ENCODE measurements at regions not wholly inside any gene's neighbourhood (a gene's known extent, or its start where the extent isn't known, plus 50 kb on each side); places are given as distances from the start of the nearest gene placed in this dataset.

- Histone ChIP-seq H3K36me3 (ENCODE audit: control insufficient read depth in 4 of 4, insufficient read depth in 3 of 4, low read depth in 1 of 4, low read length in 3 of 4) (no peaks in the 10 kb centered on the region), H3K27ac (ENCODE audit: low read depth in 1 of 2, low read length in 2 of 2) (no peak overlapping the region), H3K9ac (ENCODE audit: low read depth in 1 of 2, low read length in 2 of 2) (no peak overlapping the region), H3K4me3 (ENCODE audit: low read depth in 1 of 3, low read length in 3 of 3) (no peak overlapping the region), H3K9me3 (ENCODE audit: control insufficient read depth in 4 of 4, low read length in 3 of 4) (no peaks in the 10 kb centered on the region), H3K27me3 (ENCODE audit: control insufficient read depth in 4 of 4, insufficient read depth in 4 of 4, low read length in 3 of 4) (no peaks in the 10 kb centered on the region), H3K4me1 (ENCODE audit: control insufficient read depth in 4 of 4, insufficient read depth in 4 of 4, low read length in 3 of 4) (no peaks in the 10 kb centered on the region)
- TF ChIP-seq NR2F2 (IDR thresholded peaks at IDR 0.05) = no peak
- TF ChIP-seq YY1 (IDR thresholded peaks at IDR 0.05) = no peak
- TF ChIP-seq TAF1 (conservative IDR thresholded peaks at IDR 0.05) = no peak
- no peak for TF ChIP-seq FOXA1 (IDR thresholded peaks at IDR 0.05)
- no peak for DNase-seq (ENCODE audit: low spot score)
- WGBS = 75% methylated on average over 2 of the region's 2 CpGs
Measured at GRCh38 chr5:97888439-97888838, 705.4 kb upstream of the RIOK2 start.

GRCh38 chr5:97891971-97892370 is 708.9 kb upstream of the RIOK2 start:
- Histone ChIP-seq H3K27me3 (ENCODE audit: control insufficient read depth in 4 of 4, insufficient read depth in 4 of 4, low read length in 3 of 4) (no peaks in the 10 kb centered on the region), H3K9ac (ENCODE audit: low read depth in 1 of 2, low read length in 2 of 2) (no peak overlapping the region)
- DNase-seq (ENCODE audit: low spot score) = no peak

GRCh38 chr5:97903742-97904141 is 720.7 kb upstream of the RIOK2 start:
- Histone ChIP-seq H3K27me3 (ENCODE audit: control insufficient read depth in 4 of 4, insufficient read depth in 4 of 4, low read length in 3 of 4) (no peaks in the 10 kb centered on the region), H3K9ac (ENCODE audit: low read depth in 1 of 2, low read length in 2 of 2) (no peak overlapping the region)
- WGBS = 76% methylated on average over 2 of the region's 2 CpGs
- no peak for TF ChIP-seq HNF4A (conservative IDR thresholded peaks at IDR 0.05)
- TF ChIP-seq RAD21 (IDR thresholded peaks at IDR 0.05) = no peak
- no peak for TF ChIP-seq YY1 (IDR thresholded peaks at IDR 0.05)
- TF ChIP-seq EGR1 (IDR thresholded peaks at IDR 0.05; ENCODE audit: low read depth in 2 of 2) = no peak
- TF ChIP-seq SP1 (IDR thresholded peaks at IDR 0.05) = no peak
- no peak for TF ChIP-seq REST (IDR thresholded peaks at IDR 0.05)
- no peak for TF ChIP-seq MAX (IDR thresholded peaks at IDR 0.05)
- TF ChIP-seq NR2F2 (IDR thresholded peaks at IDR 0.05) = no peak
- TF ChIP-seq GABPA (IDR thresholded peaks at IDR 0.05 in 1 of 2, conservative IDR thresholded peaks at IDR 0.05 in 1 of 2) = no peak
- TF ChIP-seq CTCF (IDR thresholded peaks at IDR 0.05; ENCODE audit: low read depth, low read length, missing input control) = no peak
- no peak for TF ChIP-seq RXRA (IDR thresholded peaks at IDR 0.05)
- no peak for TF ChIP-seq TAF1 (conservative IDR thresholded peaks at IDR 0.05)
- TF ChIP-seq ATF3 (IDR thresholded peaks at IDR 0.05) = no peak
- TF ChIP-seq JUND (IDR thresholded peaks at IDR 0.05) = no peak

More at GRCh38 chr5:97891971-97892370, 708.9 kb upstream of the RIOK2 start:
- Histone ChIP-seq H3K4me1 (ENCODE audit: control insufficient read depth in 4 of 4, insufficient read depth in 4 of 4, low read length in 3 of 4) (no peaks in the 10 kb centered on the region), H3K27ac (ENCODE audit: low read depth in 1 of 2, low read length in 2 of 2) (no peak overlapping the region), H3K4me3 (ENCODE audit: low read depth in 1 of 3, low read length in 3 of 3) (no peak overlapping the region), H3K9me3 (ENCODE audit: control insufficient read depth in 4 of 4, low read length in 3 of 4) (no peaks in the 10 kb centered on the region), H3K36me3 (ENCODE audit: control insufficient read depth in 4 of 4, insufficient read depth in 3 of 4, low read depth in 1 of 4, low read length in 3 of 4) (no peaks in the 10 kb centered on the region)
- TF ChIP-seq RAD21 (IDR thresholded peaks at IDR 0.05) = no peak
- TF ChIP-seq ATF3 (IDR thresholded peaks at IDR 0.05) = no peak
- TF ChIP-seq JUND (IDR thresholded peaks at IDR 0.05) = no peak
- TF ChIP-seq ZBTB33 (IDR thresholded peaks at IDR 0.05) = no peak
- no peak for TF ChIP-seq TAF1 (conservative IDR thresholded peaks at IDR 0.05)
- TF ChIP-seq MAX (IDR thresholded peaks at IDR 0.05) = no peak

More at GRCh38 chr5:97903742-97904141, 720.7 kb upstream of the RIOK2 start:
- no peak for DNase-seq (ENCODE audit: low spot score)
- no peak overlapping the region for H3K4me3 ChIP-seq (ENCODE audit: low read depth in 1 of 3, low read length in 3 of 3)
- no peaks in the 10 kb centered on the region for H3K36me3 ChIP-seq (ENCODE audit: control insufficient read depth in 4 of 4, insufficient read depth in 3 of 4, low read depth in 1 of 4, low read length in 3 of 4)
- no peaks in the 10 kb centered on the region for H3K9me3 ChIP-seq (ENCODE audit: control insufficient read depth in 4 of 4, low read length in 3 of 4)
- H3K4me1 ChIP-seq (ENCODE audit: control insufficient read depth in 4 of 4, insufficient read depth in 4 of 4, low read length in 3 of 4) = peaks cover 0 to 3% (median 0%) of the 10 kb centered on the region in 4 donors
- no peak overlapping the region for H3K27ac ChIP-seq (ENCODE audit: low read depth in 1 of 2, low read length in 2 of 2)

All from liver (tissue), 8 donors.